ENCODE measurements at regions not wholly inside any gene's neighbourhood (a gene's known extent, or its start where the extent isn't known, plus 50 kb on each side); places are given as distances from the start of the nearest gene placed in this dataset.

- TF ChIP-seq CTCF (IDR thresholded peaks at IDR 0.05) = no peak
- TF ChIP-seq POLR2A (IDR thresholded peaks at IDR 0.05) = no peak
Measured at GRCh38 chr2:7707723-7708122, 790.5 kb downstream of the RNF144A start.
